HG02884 (cell line): ENCODE measurements at regions not wholly inside any gene's neighbourhood (a gene's known extent, or its start where the extent isn't known, plus 50 kb on each side); places are given as distances from the start of the nearest gene placed in this dataset.
"Not testable (repeated sequence)": the region's sequence is repeated elsewhere in the genome, so short reads cannot be mapped to it uniquely, and the experiment has no call there.

ENCODE experiments used
- ATAC-seq: cut with Tn5 transposase; IDR thresholded peaks from one replicate; pipeline ENCODE4 v1.9.1; 2021; ENCODE audit warnings: mild to moderate bottlenecking, moderate library complexity; ENCODE audit not compliant: unreplicated experiment

GRCh38 chr2:220373878-220374277 lies 746.4 kb downstream of the SLC4A3 start:
- no peak for ATAC-seq

GRCh38 chr2:220374282-220374681 lies 746.9 kb downstream of the SLC4A3 start:
- ATAC-seq = no peak

- ATAC-seq = no peak
These were observed 750.2 kb downstream of the SLC4A3 start for GRCh38 chr2:220377482-220378155.

- ATAC-seq = not testable (repeated sequence)
These were observed 760.3 kb downstream of the SLC4A3 start for GRCh38 chr2:220387758-220388157.

GRCh38 chr2:220393711-220394110 lies 766.3 kb downstream of the SLC4A3 start:
- no peak for ATAC-seq

- no peak for ATAC-seq
These were observed 767.0 kb downstream of the SLC4A3 start for GRCh38 chr2:220394433-220394832.

GRCh38 chr2:220396287-220396686 lies 768.9 kb downstream of the SLC4A3 start:
- ATAC-seq = no peak

GRCh38 chr2:220410296-220410695 lies 782.9 kb downstream of the SLC4A3 start:
- ATAC-seq = no peak

- ATAC-seq = no peak
These were observed 790.1 kb downstream of the SLC4A3 start for GRCh38 chr2:220417503-220417902.

- no peak for ATAC-seq
These were observed 792.2 kb downstream of the SLC4A3 start for GRCh38 chr2:220419647-220420046.

- no peak for ATAC-seq
These were observed 793.4 kb downstream of the SLC4A3 start for GRCh38 chr2:220420820-220421219.

GRCh38 chr2:220422676-220423075 lies 795.2 kb downstream of the SLC4A3 start:
- ATAC-seq = no peak

- ATAC-seq = no peak
These were observed 797.1 kb downstream of the SLC4A3 start for GRCh38 chr2:220424561-220424960.

- peak; percentile 73 for ATAC-seq
These were observed 805.2 kb downstream of the SLC4A3 start for GRCh38 chr2:220432645-220433044.

GRCh38 chr2:220433131-220433530 lies 805.7 kb downstream of the SLC4A3 start:
- no peak for ATAC-seq

- ATAC-seq = no peak
These were observed 807.0 kb downstream of the SLC4A3 start for GRCh38 chr2:220434385-220434784.

- no peak for ATAC-seq
These were observed 810.5 kb downstream of the SLC4A3 start for GRCh38 chr2:220437938-220438337.

GRCh38 chr2:220440731-220441130 lies 813.3 kb downstream of the SLC4A3 start:
- no peak for ATAC-seq

- no peak for ATAC-seq
These were observed 814.0 kb downstream of the SLC4A3 start for GRCh38 chr2:220441404-220441803.

GRCh38 chr2:220442012-220442411 lies 814.6 kb downstream of the SLC4A3 start:
- ATAC-seq = no peak

- ATAC-seq = no peak
These were observed 818.1 kb downstream of the SLC4A3 start for GRCh38 chr2:220445429-220446105.

- no peak for ATAC-seq
These were observed 818.8 kb downstream of the SLC4A3 start for GRCh38 chr2:220446106-220446712.
